UCSD-AML1 (cell line): ENCODE measurements at regions not wholly inside any gene's neighbourhood (a gene's known extent, or its start where the extent isn't known, plus 50 kb on each side); places are given as distances from the start of the nearest gene placed in this dataset.

ENCODE experiments used
- DNase-seq: peaks from one replicate; lab custom pipeline; 2025; ENCODE audit not compliant: unreplicated experiment; lab: John Stamatoyannopoulos, UW

- DNase-seq = no peak
These were observed 233.4 kb upstream of the NLRP1 start for GRCh38 chr17:5817475-5818395.

GRCh38 chr17:5819396-5819795 is 235.1 kb upstream of the NLRP1 start:
- no peak for DNase-seq

GRCh38 chr17:5819921-5820685 is 235.8 kb upstream of the NLRP1 start:
- no peak for DNase-seq

GRCh38 chr17:5820721-5821456 is 236.6 kb upstream of the NLRP1 start:
- no peak for DNase-seq

GRCh38 chr17:5821803-5822202 is 237.5 kb upstream of the NLRP1 start:
- no peak for DNase-seq

GRCh38 chr17:5822281-5823060 is 238.2 kb upstream of the NLRP1 start:
- no peak for DNase-seq

- no peak for DNase-seq
These were observed 238.9 kb upstream of the NLRP1 start for GRCh38 chr17:5823219-5823618.

GRCh38 chr17:5825717-5826330 is 241.5 kb upstream of the NLRP1 start:
- DNase-seq = no peak

- no peak for DNase-seq
These were observed 242.1 kb upstream of the NLRP1 start for GRCh38 chr17:5826384-5826783.

GRCh38 chr17:5830921-5831320 is 239.3 kb upstream of the WSCD1 start:
- no peak for DNase-seq

- DNase-seq = no peak
These were observed 237.3 kb upstream of the WSCD1 start for GRCh38 chr17:5832886-5833285.

GRCh38 chr17:5837055-5837491 is 233.1 kb upstream of the WSCD1 start:
- DNase-seq = no peak

GRCh38 chr17:5838661-5839300 is 231.4 kb upstream of the WSCD1 start:
- DNase-seq = no peak

- DNase-seq = no peak
These were observed 229.2 kb upstream of the WSCD1 start for GRCh38 chr17:5840811-5841446.

GRCh38 chr17:5841862-5842261 is 228.3 kb upstream of the WSCD1 start:
- no peak for DNase-seq

- no peak for DNase-seq
These were observed 226.7 kb upstream of the WSCD1 start for GRCh38 chr17:5843366-5844026.

- DNase-seq = no peak
These were observed 224.2 kb upstream of the WSCD1 start for GRCh38 chr17:5846001-5846400.

- no peak for DNase-seq
These were observed 215.2 kb upstream of the WSCD1 start for GRCh38 chr17:5854871-5855554.
